GM21526 (cell line): ENCODE measurements at regions not wholly inside any gene's neighbourhood (a gene's known extent, or its start where the extent isn't known, plus 50 kb on each side); places are given as distances from the start of the nearest gene placed in this dataset.

Experiments
- ATAC-seq: cut with Tn5 transposase; IDR thresholded peaks from one replicate; pipeline ENCODE4 v1.9.1; 2021; ENCODE audit warnings: moderate library complexity; ENCODE audit not compliant: unreplicated experiment, low FRiP score

GRCh38 chr11:109247071-109247470, 174.9 kb upstream of the C11orf87 start:
- no peak for ATAC-seq

GRCh38 chr11:109249597-109249996, 172.4 kb upstream of the C11orf87 start:
- ATAC-seq = no peak

- no peak for ATAC-seq
Observed at GRCh38 chr11:109251230-109251629, 170.8 kb upstream of the C11orf87 start.

- ATAC-seq = no peak
Observed at GRCh38 chr11:109264128-109264527, 157.9 kb upstream of the C11orf87 start.

GRCh38 chr11:109267293-109268095, 154.5 kb upstream of the C11orf87 start:
- no peak for ATAC-seq

- ATAC-seq = no peak
Observed at GRCh38 chr11:109275931-109276330, 146.1 kb upstream of the C11orf87 start.

- ATAC-seq = no peak
Observed at GRCh38 chr11:109285465-109285864, 136.5 kb upstream of the C11orf87 start.

- no peak for ATAC-seq
Observed at GRCh38 chr11:109291553-109291952, 130.4 kb upstream of the C11orf87 start.

GRCh38 chr11:109298865-109299264, 123.1 kb upstream of the C11orf87 start:
- no peak for ATAC-seq

GRCh38 chr11:109300211-109300610, 121.8 kb upstream of the C11orf87 start:
- ATAC-seq = no peak

- no peak for ATAC-seq
Observed at GRCh38 chr11:109302591-109303334, 119.2 kb upstream of the C11orf87 start.

GRCh38 chr11:109303342-109303741, 118.6 kb upstream of the C11orf87 start:
- ATAC-seq = no peak

GRCh38 chr11:109304159-109304558, 117.8 kb upstream of the C11orf87 start:
- no peak for ATAC-seq

GRCh38 chr11:109305009-109305408, 117.0 kb upstream of the C11orf87 start:
- ATAC-seq = no peak

GRCh38 chr11:109306322-109306721, 115.7 kb upstream of the C11orf87 start:
- no peak for ATAC-seq

GRCh38 chr11:109307366-109307765, 114.6 kb upstream of the C11orf87 start:
- no peak for ATAC-seq

GRCh38 chr11:109308551-109308950, 113.4 kb upstream of the C11orf87 start:
- no peak for ATAC-seq

- ATAC-seq = no peak
Observed at GRCh38 chr11:109309153-109309552, 112.8 kb upstream of the C11orf87 start.

- ATAC-seq = no peak
Observed at GRCh38 chr11:109317726-109318125, 104.3 kb upstream of the C11orf87 start.

- no peak for ATAC-seq
Observed at GRCh38 chr11:109320595-109320994, 101.4 kb upstream of the C11orf87 start.

GRCh38 chr11:109326781-109327180, 95.2 kb upstream of the C11orf87 start:
- ATAC-seq = no peak

GRCh38 chr11:109329716-109330115, 92.3 kb upstream of the C11orf87 start:
- no peak for ATAC-seq
